ENCODE measurements at regions not wholly inside any gene's neighbourhood (a gene's known extent, or its start where the extent isn't known, plus 50 kb on each side); places are given as distances from the start of the nearest gene placed in this dataset.
"Not testable (repeated sequence)": the region's sequence is repeated elsewhere in the genome, so short reads cannot be mapped to it uniquely, and the experiment has no call there.

DNA sequence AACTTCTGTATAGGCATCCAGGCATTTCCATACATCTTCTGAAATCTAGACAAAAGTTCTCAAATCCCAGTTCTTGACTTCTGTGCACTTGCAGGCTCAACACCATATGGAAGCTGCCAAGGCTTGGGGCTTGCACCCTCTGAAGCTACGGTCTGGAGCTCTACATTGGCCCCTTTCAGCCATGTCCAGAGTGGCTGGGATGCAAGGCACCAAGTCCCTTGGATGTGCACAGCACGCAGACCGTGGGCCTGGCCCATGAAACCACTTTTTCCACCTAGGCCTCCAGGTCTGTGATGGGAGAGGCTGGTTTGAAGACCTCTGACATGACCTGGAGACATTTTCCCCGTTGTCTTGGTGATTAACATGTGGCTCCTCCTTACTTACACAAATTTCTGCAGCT is 1645.1 kb downstream of the REEP3 start:
- DNase-seq (ENCODE audit: low read depth): no peak

GRCh38 chr10:65172249-65172648 is 1651.0 kb downstream of the REEP3 start:
- DNase-seq (ENCODE audit: low read depth): no peak

- DNase-seq (ENCODE audit: low read depth): no peak
These were observed 1655.8 kb downstream of the REEP3 start for GRCh38 chr10:65176994-65177393.

DNA sequence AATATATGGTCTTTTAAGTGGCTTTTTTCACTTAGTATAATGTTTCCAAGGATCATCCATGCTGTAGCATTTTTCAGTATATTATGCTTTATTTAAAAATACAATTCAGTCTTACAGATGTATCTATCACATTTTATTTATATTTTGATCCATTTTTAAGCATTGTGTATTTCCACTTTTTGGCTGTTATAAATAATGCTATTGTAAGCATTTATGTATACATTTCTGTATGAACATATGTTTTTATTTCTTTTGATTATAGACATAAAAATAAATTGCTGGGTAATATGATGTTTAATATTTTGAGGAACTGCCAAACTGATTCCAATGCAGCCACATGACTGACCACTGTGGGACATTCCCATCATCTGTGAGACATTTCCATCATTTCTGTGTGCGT is 1662.0 kb downstream of the REEP3 start:
- DNase-seq (ENCODE audit: low read depth): no peak

DNA sequence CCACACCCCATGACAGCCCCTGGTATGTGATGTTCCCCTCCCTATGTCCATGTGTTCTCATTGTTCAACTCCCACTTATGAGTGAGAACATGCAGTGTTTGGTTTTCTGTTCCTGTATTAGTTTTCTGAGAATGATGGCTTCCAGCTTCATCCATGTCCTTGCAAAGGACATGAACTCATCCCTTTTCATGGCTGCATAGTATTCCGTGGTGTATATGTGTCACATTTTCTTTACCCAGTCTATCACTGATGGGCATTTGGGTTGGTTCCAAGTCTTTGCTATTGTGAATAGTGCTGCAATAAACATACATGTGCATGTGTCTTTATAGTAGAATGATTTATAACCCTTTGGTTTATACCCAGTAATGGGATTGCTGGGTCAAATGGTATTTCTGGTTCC is 1665.5 kb downstream of the REEP3 start:
- not testable (repeated sequence) for DNase-seq (ENCODE audit: low read depth)

DNA sequence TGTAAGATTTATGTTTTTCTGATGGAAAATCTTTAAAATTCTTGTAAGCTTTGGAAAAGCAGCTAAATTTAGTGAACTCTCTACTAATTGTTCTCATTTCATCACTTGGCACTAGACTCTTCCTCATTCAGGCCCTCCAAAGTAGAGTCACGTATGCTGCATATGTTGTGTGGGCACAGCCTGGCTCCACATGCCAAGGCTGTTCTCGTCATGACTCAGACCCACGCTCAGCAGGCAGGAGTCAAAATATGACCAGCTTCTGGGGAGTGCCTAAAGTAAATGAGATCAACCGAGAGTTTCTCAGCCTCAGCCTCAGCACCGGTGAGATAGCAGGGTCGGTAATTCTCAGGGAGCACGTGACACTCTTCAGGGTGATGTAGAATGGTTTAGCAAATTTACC is 1672.9 kb downstream of the REEP3 start:
- no peak for DNase-seq (ENCODE audit: low read depth)

DNA sequence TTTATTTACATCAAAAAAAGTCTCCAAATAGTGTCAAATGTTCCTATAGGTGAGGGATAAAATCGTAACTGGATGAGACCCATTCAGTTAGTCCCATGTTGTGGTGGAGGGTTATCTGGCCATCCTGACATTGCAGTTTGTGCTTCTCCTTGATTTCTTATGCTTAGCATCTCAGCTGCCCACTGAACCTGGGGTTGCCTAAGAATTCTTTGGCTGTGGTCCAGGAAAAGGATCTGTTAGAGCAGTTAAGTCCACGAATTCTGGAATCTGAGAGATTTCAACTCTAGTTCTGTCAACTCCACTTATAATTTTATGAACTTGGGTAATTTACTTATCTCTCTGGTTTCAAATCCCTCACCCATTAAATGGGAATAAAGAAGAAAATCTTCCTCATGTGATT is 1673.4 kb downstream of the REEP3 start:
- no peak for DNase-seq (ENCODE audit: low read depth)

- DNase-seq (ENCODE audit: low read depth): no peak
These were observed 1674.9 kb downstream of the REEP3 start for GRCh38 chr10:65196111-65196510.

- no peak for DNase-seq (ENCODE audit: low read depth)
These were observed 1676.7 kb downstream of the REEP3 start for GRCh38 chr10:65197935-65198334.

GRCh38 chr10:65201491-65201890 is 1680.3 kb downstream of the REEP3 start:
- no peak for DNase-seq (ENCODE audit: low read depth)

DNA sequence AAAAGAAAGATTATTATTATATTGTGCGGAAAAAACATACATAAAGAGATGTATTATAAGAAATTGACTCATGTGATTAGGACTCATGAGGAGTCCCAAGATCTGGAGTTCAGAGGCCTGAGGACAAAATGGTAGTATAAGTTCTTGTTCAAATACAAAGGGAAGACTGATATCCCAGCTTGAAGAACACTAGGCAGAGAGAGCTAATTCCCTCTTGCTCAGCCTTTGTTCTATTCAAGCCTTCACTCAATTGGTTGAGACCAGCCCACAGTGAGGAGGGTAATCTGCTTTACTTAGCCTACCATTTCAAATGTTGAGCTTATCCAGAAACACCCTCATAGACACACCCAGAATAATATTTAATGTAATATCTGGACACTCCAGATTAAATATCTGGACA is 1683.8 kb downstream of the REEP3 start:
- DNase-seq (ENCODE audit: low read depth): no peak

DNA sequence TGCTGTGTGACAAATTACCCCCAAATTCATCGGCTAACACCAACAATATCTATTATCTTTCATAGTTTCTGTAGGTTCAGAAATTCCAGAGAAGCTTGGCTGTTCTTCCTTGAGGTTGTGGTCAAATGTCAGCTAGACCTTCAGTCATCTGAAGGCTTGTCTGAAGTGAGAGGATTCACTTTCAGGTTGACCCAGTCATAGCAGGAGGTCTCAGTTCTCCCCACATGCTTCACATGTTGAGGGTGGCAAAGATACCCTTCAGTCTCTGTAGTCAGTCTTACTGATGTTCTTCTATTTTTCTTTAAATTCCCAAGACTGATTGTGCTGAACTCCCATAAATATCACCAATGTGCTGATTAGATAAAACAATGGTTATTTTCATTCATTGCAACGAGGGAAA is 1692.0 kb downstream of the REEP3 start:
- no peak for DNase-seq (ENCODE audit: low read depth)

- DNase-seq (ENCODE audit: low read depth): no peak
These were observed 1698.2 kb downstream of the REEP3 start for GRCh38 chr10:65219444-65219843.

GRCh38 chr10:65231148-65231547 is 1694.7 kb upstream of the LRRTM3 start:
- no peak for DNase-seq (ENCODE audit: low read depth)

DNA sequence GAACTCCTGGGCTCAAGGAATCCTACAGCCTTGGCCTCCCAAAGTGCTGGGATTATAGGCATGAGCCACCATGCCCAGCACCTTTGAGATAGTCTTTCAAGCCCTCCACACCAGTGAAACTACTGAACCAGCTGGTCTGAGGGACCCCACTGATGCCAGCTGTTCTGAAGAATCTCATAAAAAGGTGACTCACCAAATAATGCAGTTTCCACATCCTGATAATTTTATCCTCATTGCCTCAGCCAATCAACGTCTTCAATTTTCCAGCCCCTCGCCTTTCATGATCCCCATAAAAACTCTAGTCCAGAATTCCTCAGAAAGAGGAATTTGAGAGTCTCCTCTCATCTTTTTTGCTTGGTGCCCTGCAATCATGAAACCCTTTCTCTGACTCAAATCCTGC is 1691.6 kb upstream of the LRRTM3 start:
- DNase-seq (ENCODE audit: low read depth): no peak

DNA sequence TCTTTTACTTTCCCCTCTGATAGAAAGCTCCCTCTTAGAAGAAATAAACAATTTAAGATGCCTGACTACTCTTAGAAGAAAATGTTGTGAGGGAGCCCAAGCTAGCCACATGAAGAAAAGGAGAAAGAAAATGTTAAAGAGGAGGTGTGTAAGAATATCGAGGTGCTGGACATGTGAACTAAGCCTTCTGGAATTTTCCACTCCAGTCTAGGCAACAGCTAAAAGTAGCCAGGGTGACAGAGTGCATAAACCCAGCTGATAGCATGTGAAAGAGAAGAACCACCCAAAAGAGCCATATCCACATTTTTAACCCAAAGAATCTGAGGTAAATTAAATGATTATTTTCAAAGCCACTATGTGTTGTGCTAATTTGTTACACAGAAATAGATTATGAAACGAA is 1690.6 kb upstream of the LRRTM3 start:
- DNase-seq (ENCODE audit: low read depth): no peak

DNA sequence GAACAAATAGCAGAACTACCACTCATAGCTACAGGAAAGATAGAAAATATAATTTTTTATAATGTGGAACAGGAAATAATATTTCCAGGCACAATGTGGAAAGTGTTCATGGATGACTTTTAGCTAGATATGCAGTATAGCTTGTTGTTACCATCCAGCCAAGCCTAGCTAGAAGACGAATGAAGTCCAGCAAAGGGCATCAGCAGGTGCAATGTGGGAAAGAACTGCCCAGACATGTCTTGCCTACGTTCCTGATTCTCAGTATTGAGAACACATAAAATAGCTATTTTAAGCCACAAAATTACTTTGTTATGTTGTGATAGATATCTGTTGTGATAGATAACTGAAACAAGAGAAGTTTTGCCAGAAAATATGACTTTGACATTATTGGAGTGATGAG is 1690.0 kb upstream of the LRRTM3 start:
- no peak for DNase-seq (ENCODE audit: low read depth)

DNA sequence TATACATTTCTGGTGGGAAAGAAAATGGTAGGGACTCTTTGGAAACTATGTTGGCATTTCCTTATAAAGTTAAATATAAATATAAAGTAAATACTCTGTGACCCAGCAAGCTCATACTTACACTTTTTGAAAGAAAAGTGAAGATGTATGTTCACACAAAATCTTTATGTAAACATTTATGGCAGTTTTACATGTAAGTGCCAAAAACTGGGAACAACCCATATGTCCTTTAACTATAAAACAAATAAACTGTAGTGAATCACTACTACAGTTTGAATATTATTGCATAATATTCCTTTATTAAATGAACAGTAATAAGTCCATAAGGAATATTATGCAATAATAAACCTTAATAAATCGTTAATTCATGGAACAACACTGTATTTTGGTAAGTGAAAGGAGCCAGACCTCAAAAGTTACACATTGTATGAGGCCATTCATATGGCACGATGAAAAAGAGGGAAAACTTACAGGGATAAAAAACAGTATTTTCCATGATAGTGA is 1660.3 kb upstream of the LRRTM3 start:
- no peak for DNase-seq (ENCODE audit: low read depth)

- not testable (repeated sequence) for DNase-seq (ENCODE audit: low read depth)
These were observed 1656.3 kb upstream of the LRRTM3 start for GRCh38 chr10:65269551-65269950.

GRCh38 chr10:65270969-65271368 is 1654.9 kb upstream of the LRRTM3 start:
- no peak for DNase-seq (ENCODE audit: low read depth)

- DNase-seq (ENCODE audit: low read depth): no peak
These were observed 1652.7 kb upstream of the LRRTM3 start for GRCh38 chr10:65273115-65273514.

GRCh38 chr10:65275296-65275695 is 1650.5 kb upstream of the LRRTM3 start:
- DNase-seq (ENCODE audit: low read depth): no peak

- no peak for DNase-seq (ENCODE audit: low read depth)
These were observed 1641.3 kb upstream of the LRRTM3 start for GRCh38 chr10:65284495-65285041.

DNA sequence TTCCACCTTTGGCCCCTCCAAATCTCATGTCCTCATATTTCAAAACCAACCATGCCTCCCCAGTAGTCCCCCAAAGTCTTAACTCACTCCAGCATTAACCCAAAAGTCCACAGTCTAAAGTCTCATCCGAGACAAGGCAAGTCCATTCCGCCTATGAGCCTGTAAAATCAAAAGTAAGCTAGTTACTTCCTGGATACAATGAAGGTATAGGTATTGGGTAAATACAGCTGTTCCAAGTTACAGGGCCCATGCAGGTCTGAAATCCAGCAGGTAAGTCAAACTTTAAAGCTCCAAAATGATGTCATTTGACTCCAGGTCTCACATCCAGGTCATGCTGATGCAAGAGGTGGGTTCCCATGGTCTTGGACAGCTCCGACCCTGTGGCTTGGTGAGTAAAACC is 1640.1 kb upstream of the LRRTM3 start:
- DNase-seq (ENCODE audit: low read depth): not testable (repeated sequence)

- DNase-seq (ENCODE audit: low read depth): no peak
These were observed 1634.5 kb upstream of the LRRTM3 start for GRCh38 chr10:65291286-65291685.

All from fibroblast of the conjunctiva (primary cell).